ENCODE measurements at regions not wholly inside any gene's neighbourhood (a gene's known extent, or its start where the extent isn't known, plus 50 kb on each side); places are given as distances from the start of the nearest gene placed in this dataset.

DNA sequence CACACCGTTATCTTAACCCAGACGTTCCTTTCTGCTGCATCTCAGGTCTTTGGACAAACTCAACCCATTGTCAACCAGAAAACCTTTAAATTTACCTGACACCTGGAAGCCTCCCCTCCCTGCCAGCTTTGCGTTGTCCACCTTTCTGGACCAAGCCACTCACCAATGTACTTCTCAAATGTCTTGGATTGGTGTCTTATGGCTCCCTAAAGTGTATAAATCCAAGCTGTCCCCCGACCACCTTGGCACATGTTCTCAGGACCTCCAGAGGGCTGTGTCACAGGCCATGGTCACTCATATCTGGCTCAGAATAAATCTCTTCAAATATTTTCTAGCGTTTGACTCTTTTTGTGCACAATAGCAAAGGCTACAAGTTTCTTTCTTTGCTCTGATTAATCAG, 250.0 kb downstream of the DLL1 start:
- TF ChIP-seq, protein P1, sequence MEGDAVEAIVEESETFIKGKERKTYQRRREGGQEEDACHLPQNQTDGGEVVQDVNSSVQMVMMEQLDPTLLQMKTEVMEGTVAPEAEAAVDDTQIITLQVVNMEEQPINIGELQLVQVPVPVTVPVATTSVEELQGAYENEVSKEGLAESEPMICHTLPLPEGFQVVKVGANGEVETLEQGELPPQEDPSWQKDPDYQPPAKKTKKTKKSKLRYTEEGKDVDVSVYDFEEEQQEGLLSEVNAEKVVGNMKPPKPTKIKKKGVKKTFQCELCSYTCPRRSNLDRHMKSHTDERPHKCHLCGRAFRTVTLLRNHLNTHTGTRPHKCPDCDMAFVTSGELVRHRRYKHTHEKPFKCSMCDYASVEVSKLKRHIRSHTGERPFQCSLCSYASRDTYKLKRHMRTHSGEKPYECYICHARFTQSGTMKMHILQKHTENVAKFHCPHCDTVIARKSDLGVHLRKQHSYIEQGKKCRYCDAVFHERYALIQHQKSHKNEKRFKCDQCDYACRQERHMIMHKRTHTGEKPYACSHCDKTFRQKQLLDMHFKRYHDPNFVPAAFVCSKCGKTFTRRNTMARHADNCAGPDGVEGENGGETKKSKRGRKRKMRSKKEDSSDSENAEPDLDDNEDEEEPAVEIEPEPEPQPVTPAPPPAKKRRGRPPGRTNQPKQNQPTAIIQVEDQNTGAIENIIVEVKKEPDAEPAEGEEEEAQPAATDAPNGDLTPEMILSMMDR (IDR thresholded peaks at IDR 0.05): no peak
- TF ChIP-seq POLR2A (IDR thresholded peaks at IDR 0.05): no peak
